ENCODE measurements at regions not wholly inside any gene's neighbourhood (a gene's known extent, or its start where the extent isn't known, plus 50 kb on each side); places are given as distances from the start of the nearest gene placed in this dataset.

- Histone ChIP-seq H3K4me2 (ENCODE audit: insufficient read depth, low read length) (no peak overlapping the region), H3K36me3 (ENCODE audit: control insufficient read depth in 2 of 2, extremely low read depth in 1 of 2, insufficient read depth in 2 of 2, low read length in 2 of 2) (no peaks in the 10 kb centered on the region), H3K9ac (replicated peaks; ENCODE audit: extremely low read depth, insufficient read depth, low read length) (no peak overlapping the region), H2AFZ (ENCODE audit: low read depth, low read length) (no peak overlapping the region), H3K9me3 (replicated peaks; ENCODE audit: control insufficient read depth, insufficient read depth, low read length) (peaks cover 6% of the 10 kb centered on the region), H3K4me1 (ENCODE audit: control insufficient read depth, extremely low read depth, insufficient read depth, low read length) (no peaks in the 10 kb centered on the region), H4K20me1 (replicated peaks; ENCODE audit: control insufficient read depth, extremely low read depth, insufficient read depth, low read length) (no peaks in the 10 kb centered on the region), H3K27me3 (ENCODE audit: control insufficient read depth in 2 of 2, insufficient read depth in 2 of 2, low read length in 2 of 2) (no peaks in the 10 kb centered on the region), H3K79me2 (ENCODE audit: control insufficient read depth, insufficient read depth, low read length) (no peaks in the 10 kb centered on the region), H3K27ac (ENCODE audit: insufficient read depth, low read depth, low read length) (no peak overlapping the region), H3K9me1 (replicated peaks; ENCODE audit: control insufficient read depth, extremely low read depth, insufficient read depth, low read length) (no peaks in the 10 kb centered on the region), H3K4me3 (replicated peaks in 1 of 3; ENCODE audit: insufficient read depth in 1 of 3, low read depth in 1 of 3, low read length in 3 of 3) (no peak overlapping the region)
- ChIA-PET CTCF (no interaction called here), POLR2A (no interaction called here)
- intact Hi-C loops (cut with micrococcal nuclease) (no loop called here), dilution Hi-C loops (cut with MboI; ENCODE audit: extremely low pct_ligation_motif_present, low sequenced_read_pairs) (no loop called here)
- DNase-seq (ENCODE audit: low read depth, low spot score): no peak
- no peak for FAIRE-seq
- TF ChIP-seq MYC (IDR thresholded peaks at IDR 0.05; ENCODE audit: low read depth, low read length): no peak
- no TSS peak for BruUV-seq (replicated peaks)
Observed at GRCh38 chr17:71501711-71502110, 619.1 kb upstream of the SOX9 start.

GRCh38 chr17:71502443-71502842 is 618.4 kb upstream of the SOX9 start:
- Histone ChIP-seq H3K79me2 (ENCODE audit: control insufficient read depth, insufficient read depth, low read length) (no peaks in the 10 kb centered on the region), H3K9me1 (replicated peaks; ENCODE audit: control insufficient read depth, extremely low read depth, insufficient read depth, low read length) (no peaks in the 10 kb centered on the region), H3K4me3 (replicated peaks in 1 of 3; ENCODE audit: insufficient read depth in 1 of 3, low read depth in 1 of 3, low read length in 3 of 3) (no peak overlapping the region), H2AFZ (ENCODE audit: low read depth, low read length) (no peak overlapping the region), H4K20me1 (replicated peaks; ENCODE audit: control insufficient read depth, extremely low read depth, insufficient read depth, low read length) (no peaks in the 10 kb centered on the region), H3K9me3 (replicated peaks; ENCODE audit: control insufficient read depth, insufficient read depth, low read length) (peaks cover 6% of the 10 kb centered on the region), H3K9ac (replicated peaks; ENCODE audit: extremely low read depth, insufficient read depth, low read length) (no peak overlapping the region), H3K27me3 (ENCODE audit: control insufficient read depth in 2 of 2, insufficient read depth in 2 of 2, low read length in 2 of 2) (no peaks in the 10 kb centered on the region), H3K27ac (ENCODE audit: insufficient read depth, low read depth, low read length) (no peak overlapping the region), H3K4me1 (ENCODE audit: control insufficient read depth, extremely low read depth, insufficient read depth, low read length) (no peaks in the 10 kb centered on the region), H3K4me2 (ENCODE audit: insufficient read depth, low read length) (no peak overlapping the region), H3K36me3 (ENCODE audit: control insufficient read depth in 2 of 2, extremely low read depth in 1 of 2, insufficient read depth in 2 of 2, low read length in 2 of 2) (no peaks in the 10 kb centered on the region)
- DNase-seq (ENCODE audit: low read depth, low spot score) (no peak), FAIRE-seq (no peak)
- CTCF ChIA-PET: no interaction called here
- intact Hi-C loops (cut with micrococcal nuclease): no loop called here
- no TSS peak for BruUV-seq (replicated peaks)
- dilution Hi-C loops (cut with MboI; ENCODE audit: extremely low pct_ligation_motif_present, low sequenced_read_pairs): no loop called here
- POLR2A ChIA-PET: no interaction called here
- TF ChIP-seq MYC (IDR thresholded peaks at IDR 0.05; ENCODE audit: low read depth, low read length) (no peak), POLR2AphosphoS5 (IDR thresholded peaks at IDR 0.05; ENCODE audit: insufficient read depth, low read depth, low read length) (no peak), FOS (IDR thresholded peaks at IDR 0.05; ENCODE audit: borderline replicate concordance, insufficient read depth, low read length) (no peak), CTCF (IDR thresholded peaks at IDR 0.05; ENCODE audit: extremely low read depth in 1 of 2, insufficient read depth in 1 of 2, low read depth in 1 of 2, low read length in 2 of 2) (no peak), MAX (IDR thresholded peaks at IDR 0.05; ENCODE audit: insufficient read depth, insufficient read length) (no peak), POLR2A (IDR thresholded peaks at IDR 0.05; ENCODE audit: low read depth, low read length) (no peak), GATA2 (IDR thresholded peaks at IDR 0.05; ENCODE audit: insufficient read depth, insufficient read length, low read depth, low read length) (no peak), JUN (IDR thresholded peaks at IDR 0.05; ENCODE audit: borderline replicate concordance, insufficient read depth, insufficient read length, low read depth) (no peak), EZH2 (IDR thresholded peaks at IDR 0.05; ENCODE audit: borderline replicate concordance, low read depth, low read length, severe bottlenecking) (no peak)

All from endothelial cell of umbilical vein (primary cell).